Endodermal cell (in vitro differentiated cells): ENCODE measurements at regions not wholly inside any gene's neighbourhood (a gene's known extent, or its start where the extent isn't known, plus 50 kb on each side); places are given as distances from the start of the nearest gene placed in this dataset.
"Not testable (repeated sequence)": the region's sequence is repeated elsewhere in the genome, so short reads cannot be mapped to it uniquely, and the experiment has no call there.

ENCODE experiments used
- DNase-seq: peaks from one replicate; pipeline ENCODE4 v3.0.0-alpha.2; 2017
- H3K27ac ChIP-seq: 2 replicates; pipeline ENCODE4 v1.5.1; 2013; ENCODE audit warnings: mild to moderate bottlenecking, low read depth, low read length, moderate library complexity
- H3K27me3 ChIP-seq: 2 replicates; pipeline ENCODE4 v1.6.1; 2013; ENCODE audit warnings: mild to moderate bottlenecking, low read length, moderate library complexity; ENCODE audit not compliant: insufficient read depth, control insufficient read depth, poor library complexity, severe bottlenecking
- H3K36me3 ChIP-seq: 2 replicates; pipeline ENCODE4 v1.7.0; 2013; ENCODE audit warnings: mild to moderate bottlenecking, low read length, moderate library complexity; ENCODE audit not compliant: control insufficient read depth, insufficient read depth
- H3K4me1 ChIP-seq: one replicate; pipeline ENCODE4 v1.7.0; 2013; ENCODE audit warnings: low read length; ENCODE audit not compliant: control insufficient read depth, insufficient read depth
- H3K4me3 ChIP-seq: 2 replicates; pipeline ENCODE4 v1.5.1; 2013; ENCODE audit warnings: mild to moderate bottlenecking, low read length, moderate library complexity
- H3K9ac ChIP-seq: 2 replicates; pipeline ENCODE4 v1.6.1; 2013; ENCODE audit warnings: mild to moderate bottlenecking, low read length, moderate library complexity; ENCODE audit not compliant: poor library complexity, severe bottlenecking; ENCODE audit errors: extremely low read depth
- H3K9me3 ChIP-seq: 2 replicates; pipeline ENCODE4 v1.6.1; 2013; ENCODE audit warnings: mild to moderate bottlenecking, low read length, moderate library complexity; ENCODE audit not compliant: control insufficient read depth
- H3K27ac Mint-ChIP-seq: 2 replicates; pipeline ENCODE4 v1.8.0; 2020; ENCODE audit warnings: mixed read lengths
- H3K27me3 Mint-ChIP-seq: 2 replicates; pipeline ENCODE4 v1.8.0; 2021; ENCODE audit warnings: mild to moderate bottlenecking, mixed read lengths; ENCODE audit not compliant: insufficient read depth
- H3K36me3 Mint-ChIP-seq: 2 replicates; pipeline ENCODE4 v1.8.0; 2020; ENCODE audit warnings: low read depth, mixed read lengths
- H3K4me1 Mint-ChIP-seq: 2 replicates; pipeline ENCODE4 v1.8.0; 2020; ENCODE audit warnings: mixed read lengths
- H3K4me3 Mint-ChIP-seq: 2 replicates; pipeline ENCODE4 v1.8.0; 2020; ENCODE audit warnings: mild to moderate bottlenecking, moderate library complexity, mixed read lengths
- H3K9me3 Mint-ChIP-seq: 2 replicates; pipeline ENCODE4 v1.8.0; 2020; ENCODE audit warnings: mild to moderate bottlenecking, mixed read lengths
- WGBS, 2 experiments: methylation state at CpG; one replicate each; pipeline versions ENCODE4 v1.1.5 to v1.1.7; 2013; ENCODE audit warnings: missing lambda C conversion rate in 2 of 2, mixed read lengths in 1 of 2; ENCODE audit not compliant: insufficient coverage in 1 of 2, insufficient read length in 1 of 2; 5-methylcytosine and 5-hydroxymethylcytosine counted together
- TF ChIP-seq, protein P1 (sequence below): fragments of 200-600 bp; sonication (generic); conservative IDR thresholded peaks from 2 replicates; pipeline ENCODE4 v1.5.0; 2021; ENCODE audit warnings: antibody characterized with exemption, mild to moderate bottlenecking

DNA sequence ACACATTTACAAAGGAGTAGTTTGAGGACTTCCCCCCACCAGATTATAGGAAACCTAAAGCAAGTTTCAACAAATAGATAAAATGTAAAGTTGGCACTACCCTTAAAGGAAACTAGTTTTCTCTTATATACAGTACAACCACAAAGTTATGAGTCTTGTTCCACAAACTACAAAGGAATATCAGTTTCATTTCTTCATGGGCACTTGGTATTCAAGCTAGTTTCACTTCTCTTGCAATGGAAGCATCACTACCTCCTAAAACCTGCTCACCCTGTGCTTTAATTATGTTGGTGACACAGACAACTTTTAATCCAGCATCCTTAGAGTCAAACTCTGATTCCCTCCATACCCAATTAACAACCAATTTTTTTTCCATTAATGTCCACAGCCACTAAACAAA is 707.0 kb downstream of the ROBO2 start:
- H3K9me3 ChIP-seq, result no peaks in the 10 kb centered on the region
- H3K27me3 ChIP-seq, result no peaks in the 10 kb centered on the region
- no peak overlapping the region for H3K9ac ChIP-seq
- no peaks in the 10 kb centered on the region for H3K36me3 ChIP-seq
- Mint-ChIP-seq H3K4me1 (no peaks in the 10 kb centered on the region), H3K36me3 (no peaks in the 10 kb centered on the region), H3K27ac (no peak overlapping the region), H3K27me3 (no peaks in the 10 kb centered on the region), H3K9me3 (no peaks in the 10 kb centered on the region), H3K4me3 (no peak overlapping the region)
- TF ChIP-seq, protein P1, sequence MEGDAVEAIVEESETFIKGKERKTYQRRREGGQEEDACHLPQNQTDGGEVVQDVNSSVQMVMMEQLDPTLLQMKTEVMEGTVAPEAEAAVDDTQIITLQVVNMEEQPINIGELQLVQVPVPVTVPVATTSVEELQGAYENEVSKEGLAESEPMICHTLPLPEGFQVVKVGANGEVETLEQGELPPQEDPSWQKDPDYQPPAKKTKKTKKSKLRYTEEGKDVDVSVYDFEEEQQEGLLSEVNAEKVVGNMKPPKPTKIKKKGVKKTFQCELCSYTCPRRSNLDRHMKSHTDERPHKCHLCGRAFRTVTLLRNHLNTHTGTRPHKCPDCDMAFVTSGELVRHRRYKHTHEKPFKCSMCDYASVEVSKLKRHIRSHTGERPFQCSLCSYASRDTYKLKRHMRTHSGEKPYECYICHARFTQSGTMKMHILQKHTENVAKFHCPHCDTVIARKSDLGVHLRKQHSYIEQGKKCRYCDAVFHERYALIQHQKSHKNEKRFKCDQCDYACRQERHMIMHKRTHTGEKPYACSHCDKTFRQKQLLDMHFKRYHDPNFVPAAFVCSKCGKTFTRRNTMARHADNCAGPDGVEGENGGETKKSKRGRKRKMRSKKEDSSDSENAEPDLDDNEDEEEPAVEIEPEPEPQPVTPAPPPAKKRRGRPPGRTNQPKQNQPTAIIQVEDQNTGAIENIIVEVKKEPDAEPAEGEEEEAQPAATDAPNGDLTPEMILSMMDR, result no peak
- no peaks in the 10 kb centered on the region for H3K4me1 ChIP-seq
- H3K27ac ChIP-seq, result no peak overlapping the region
- no peak overlapping the region for H3K4me3 ChIP-seq
- no peak for DNase-seq

DNA sequence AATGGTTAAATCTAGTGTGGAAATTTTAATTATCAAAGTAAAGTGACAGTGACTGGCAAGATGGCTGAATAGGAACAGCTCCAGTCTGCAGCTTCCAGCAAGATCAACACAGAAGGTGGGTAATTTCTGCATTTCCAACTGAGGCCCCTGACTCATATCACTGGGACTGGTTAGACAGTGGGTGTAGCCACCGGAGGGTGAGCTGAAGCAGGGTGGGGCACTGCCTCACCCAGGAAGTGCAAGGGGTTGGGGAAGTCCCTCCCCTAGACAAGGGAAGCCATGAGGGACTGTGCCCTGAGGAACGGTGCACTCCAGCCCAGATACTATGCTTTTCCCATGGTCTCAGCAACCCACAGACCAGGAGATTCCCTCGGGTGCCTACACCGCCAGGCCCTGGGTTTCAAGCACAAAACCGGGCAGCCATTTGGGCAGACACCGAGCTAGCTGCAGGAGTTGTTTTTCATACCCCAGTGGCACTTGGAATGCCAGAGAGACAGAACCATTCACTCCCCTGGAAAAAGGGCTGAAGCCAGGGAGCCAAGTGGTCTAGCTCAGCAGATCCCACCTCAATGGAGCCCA is 716.6 kb downstream of the ROBO2 start:
- H3K27ac ChIP-seq, H3K4me3 ChIP-seq, H3K4me1 Mint-ChIP-seq, H3K27me3 ChIP-seq, H3K9me3 ChIP-seq, DNase-seq, H3K27me3 Mint-ChIP-seq, H3K9ac ChIP-seq, H3K36me3 Mint-ChIP-seq, H3K4me1 ChIP-seq, H3K4me3 Mint-ChIP-seq, H3K27ac Mint-ChIP-seq, H3K36me3 ChIP-seq: not testable (repeated sequence)
- H3K9me3 Mint-ChIP-seq, result peaks cover 38% of the 10 kb centered on the region
- 94 to 96% methylated on average over 4 to 6 of the region's 6 CpGs for WGBS, 2 experiments

DNA sequence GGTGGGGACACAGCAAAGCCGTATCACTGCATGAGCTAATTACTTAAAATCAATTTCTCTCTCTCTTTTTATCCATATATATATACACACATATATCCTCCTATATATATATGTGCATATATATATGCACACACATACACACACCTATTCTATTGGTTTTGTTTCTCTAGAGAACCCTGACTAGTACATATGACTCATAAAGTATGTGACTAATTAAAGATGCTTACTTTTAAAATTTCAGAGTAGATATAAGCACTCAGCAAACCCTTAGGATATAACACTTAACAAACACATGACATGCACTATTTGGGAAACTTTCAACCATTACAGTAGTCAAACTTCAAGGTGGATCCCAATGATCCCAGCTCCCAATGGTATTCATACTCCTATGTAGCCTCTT is 732.6 kb downstream of the ROBO2 start:
- 88% methylated on average over 1 of the region's 1 CpG; no CpG with 5 or more reads in 1 of the 2 experiments for WGBS, 2 experiments
- Histone ChIP-seq H3K27ac (no peak overlapping the region), H3K9ac (no peak overlapping the region), H3K27me3 (no peaks in the 10 kb centered on the region), H3K36me3 (no peaks in the 10 kb centered on the region), H3K9me3 (peaks cover 13% of the 10 kb centered on the region), H3K4me3 (no peak overlapping the region), H3K4me1 (no peaks in the 10 kb centered on the region)
- H3K36me3 Mint-ChIP-seq, result no peaks in the 10 kb centered on the region
- H3K4me3 Mint-ChIP-seq, result no peak overlapping the region
- H3K27me3 Mint-ChIP-seq, result no peaks in the 10 kb centered on the region
- peaks cover 5% of the 10 kb centered on the region for H3K9me3 Mint-ChIP-seq
- H3K4me1 Mint-ChIP-seq, result peaks cover 11% of the 10 kb centered on the region
- no peak overlapping the region for H3K27ac Mint-ChIP-seq
- TF ChIP-seq, protein P1, result no peak
- no peak for DNase-seq

DNA sequence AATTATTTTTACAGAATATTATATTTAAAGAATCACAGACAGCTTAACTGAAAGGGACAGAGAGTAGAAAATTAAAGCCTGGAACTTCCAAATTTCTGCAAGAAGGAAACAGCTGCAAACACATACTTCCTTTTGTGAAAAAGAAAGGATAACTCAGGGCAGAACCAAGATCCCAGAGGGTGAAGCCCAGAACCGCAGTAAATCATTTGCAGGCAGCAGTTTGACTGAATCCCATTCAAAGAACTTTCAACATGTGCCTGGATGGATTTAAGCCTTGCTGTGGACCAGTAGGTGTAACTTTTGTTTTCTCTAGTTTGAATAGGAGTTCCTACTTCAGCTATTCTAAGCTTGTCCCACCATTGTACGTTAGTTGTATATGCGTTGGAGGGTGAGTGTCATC is 733.2 kb downstream of the ROBO2 start:
- no peak overlapping the region for H3K4me3 ChIP-seq
- peaks cover 11% of the 10 kb centered on the region for H3K4me1 Mint-ChIP-seq
- no peaks in the 10 kb centered on the region for H3K36me3 ChIP-seq
- no peak for DNase-seq
- no peak overlapping the region for H3K27ac ChIP-seq
- H3K27me3 ChIP-seq, result no peaks in the 10 kb centered on the region
- H3K27me3 Mint-ChIP-seq, result no peaks in the 10 kb centered on the region
- peaks cover 13% of the 10 kb centered on the region for H3K9me3 ChIP-seq
- H3K9me3 Mint-ChIP-seq, result peaks cover 5% of the 10 kb centered on the region
- H3K4me3 Mint-ChIP-seq, result no peak overlapping the region
- H3K9ac ChIP-seq, result no peak overlapping the region
- no peak overlapping the region for H3K27ac Mint-ChIP-seq
- 91 to 100% methylated on average over 3 of the region's 3 CpGs for WGBS, 2 experiments
- TF ChIP-seq, protein P1, result no peak
- H3K4me1 ChIP-seq, result no peaks in the 10 kb centered on the region
- no peaks in the 10 kb centered on the region for H3K36me3 Mint-ChIP-seq
